Activated CD8-positive, alpha-beta memory T cell treated with anti-CD3 and anti-CD28 coated beads for 36 hours (primary cell): ENCODE measurements at regions not wholly inside any gene's neighbourhood (a gene's known extent, or its start where the extent isn't known, plus 50 kb on each side); places are given as distances from the start of the nearest gene placed in this dataset.
"Not testable (repeated sequence)": the region's sequence is repeated elsewhere in the genome, so short reads cannot be mapped to it uniquely, and the experiment has no call there.

Experiments used
- CTCF ChIA-PET: fragments of 350-600 bp; sonication (Branson Sonifier 250); formaldehyde crosslinking; loops from one replicate; lab custom pipeline; 2021; ENCODE audit warnings: antibody characterized with exemption; lab: Charles Lee
- POLR2A ChIA-PET: fragments of 350-600 bp; sonication (Branson Sonifier 250); formaldehyde crosslinking; loops from one replicate; lab custom pipeline; 2021; ENCODE audit warnings: antibody characterized with exemption; lab: Charles Lee

- ChIA-PET CTCF (no interaction called here), POLR2A (no interaction called here)
These were observed 222.8 kb downstream of the SUCLG1 start for GRCh38 chr2:84236288-84236687.

- ChIA-PET CTCF (no interaction called here), POLR2A (no interaction called here)
These were observed 225.0 kb downstream of the SUCLG1 start for GRCh38 chr2:84234103-84234502.

GRCh38 chr2:84231478-84231877 lies 227.6 kb downstream of the SUCLG1 start:
- POLR2A ChIA-PET = no interaction called here
- CTCF ChIA-PET = no interaction called here

GRCh38 chr2:84224121-84224520 lies 235.0 kb downstream of the SUCLG1 start:
- POLR2A ChIA-PET = no interaction called here
- CTCF ChIA-PET = no interaction called here

GRCh38 chr2:84223191-84223590 lies 235.9 kb downstream of the SUCLG1 start:
- ChIA-PET CTCF (no interaction called here), POLR2A (no interaction called here)

- CTCF ChIA-PET, POLR2A ChIA-PET: not testable (repeated sequence)
These were observed 238.0 kb downstream of the SUCLG1 start for GRCh38 chr2:84221102-84221501.

GRCh38 chr2:84217456-84217855 lies 241.6 kb downstream of the SUCLG1 start:
- CTCF ChIA-PET = no interaction called here
- POLR2A ChIA-PET = no interaction called here

GRCh38 chr2:84214455-84214854 lies 244.6 kb downstream of the SUCLG1 start:
- CTCF ChIA-PET = no interaction called here
- POLR2A ChIA-PET = no interaction called here

GRCh38 chr2:84212611-84213314 lies 246.3 kb downstream of the SUCLG1 start:
- ChIA-PET CTCF (no interaction called here), POLR2A (no interaction called here)

GRCh38 chr2:84209941-84210340 lies 249.1 kb downstream of the SUCLG1 start:
- ChIA-PET POLR2A (no interaction called here), CTCF (no interaction called here)

- CTCF ChIA-PET = no interaction called here
- POLR2A ChIA-PET = no interaction called here
These were observed 254.1 kb downstream of the SUCLG1 start for GRCh38 chr2:84204995-84205394.

GRCh38 chr2:84202166-84202565 lies 256.9 kb downstream of the SUCLG1 start:
- CTCF ChIA-PET = no interaction called here
- POLR2A ChIA-PET = no interaction called here

- ChIA-PET POLR2A (no interaction called here), CTCF (no interaction called here)
These were observed 257.9 kb downstream of the SUCLG1 start for GRCh38 chr2:84201158-84201557.

- POLR2A ChIA-PET = no interaction called here
- CTCF ChIA-PET = no interaction called here
These were observed 261.2 kb downstream of the SUCLG1 start for GRCh38 chr2:84197901-84198300.

GRCh38 chr2:84194949-84195644 lies 264.0 kb downstream of the SUCLG1 start:
- ChIA-PET CTCF (no interaction called here), POLR2A (no interaction called here)

GRCh38 chr2:84194181-84194580 lies 264.9 kb downstream of the SUCLG1 start:
- ChIA-PET POLR2A (no interaction called here), CTCF (no interaction called here)

- POLR2A ChIA-PET = no interaction called here
- CTCF ChIA-PET = no interaction called here
These were observed 271.8 kb downstream of the SUCLG1 start for GRCh38 chr2:84187258-84187657.

- CTCF ChIA-PET = interaction anchor here (0.6 kb wide), 1 partner anchor 16 kb away, joined by 3 read pairs; no protein-coding TSS in a partner anchor
These were observed 277.2 kb downstream of the SUCLG1 start for GRCh38 chr2:84181927-84182326.

GRCh38 chr2:84177733-84178132 lies 281.3 kb downstream of the SUCLG1 start:
- CTCF ChIA-PET = no interaction called here

More at GRCh38 chr2:84181927-84182326, 277.2 kb downstream of the SUCLG1 start:
- POLR2A ChIA-PET = no interaction called here

GRCh38 chr2:84175970-84176369 lies 283.1 kb downstream of the SUCLG1 start:
- CTCF ChIA-PET = no interaction called here
- POLR2A ChIA-PET = no interaction called here

More at GRCh38 chr2:84177733-84178132, 281.3 kb downstream of the SUCLG1 start:
- POLR2A ChIA-PET = no interaction called here

- CTCF ChIA-PET = no interaction called here
- POLR2A ChIA-PET = no interaction called here
These were observed 283.7 kb downstream of the SUCLG1 start for GRCh38 chr2:84175340-84175739.
